CD4-positive, alpha-beta memory T cell (primary cell): ENCODE measurements at regions not wholly inside any gene's neighbourhood (a gene's known extent, or its start where the extent isn't known, plus 50 kb on each side); places are given as distances from the start of the nearest gene placed in this dataset.

Experiments used
- CTCF ChIA-PET: fragments of 350-600 bp; sonication (Branson Sonifier 250); formaldehyde crosslinking; loops from one replicate; lab custom pipeline; 2021; ENCODE audit warnings: inconsistent platforms; ENCODE audit not compliant: partially characterized antibody; lab: Charles Lee
- POLR2A ChIA-PET: fragments of 350-600 bp; sonication (Branson Sonifier 250); formaldehyde crosslinking; loops from one replicate; lab custom pipeline; 2021; ENCODE audit not compliant: partially characterized antibody; lab: Charles Lee
- DNase-seq, 5 donors: peaks; one replicate each; pipeline versions ENCODE4 v3.0.0 to v3.0.0-alpha.2; 2020 to 2022; ENCODE audit warnings: mixed read lengths in 1 of 5
- H3K27ac ChIP-seq: one replicate; pipeline ENCODE4 v1.7.0; 2013; ENCODE audit warnings: low read depth, low read length
- H3K27me3 ChIP-seq: 2 replicates; pipeline ENCODE4 v1.7.0; 2013; ENCODE audit warnings: mild to moderate bottlenecking, low read length, moderate library complexity; ENCODE audit not compliant: insufficient read depth
- H3K36me3 ChIP-seq: 2 replicates; pipeline ENCODE4 v1.7.0; 2013; ENCODE audit warnings: mild to moderate bottlenecking, low read length, moderate library complexity; ENCODE audit not compliant: insufficient read depth
- H3K4me1 ChIP-seq: 2 replicates; pipeline ENCODE4 v1.7.0; 2013; ENCODE audit warnings: mild to moderate bottlenecking, low read length, moderate library complexity; ENCODE audit not compliant: insufficient read depth
- H3K4me3 ChIP-seq, 2 donors: one replicate each; pipeline ENCODE4 v1.7.0; 2013; ENCODE audit warnings: low read length in 2 of 2, mild to moderate bottlenecking in 1 of 2
- H3K9me3 ChIP-seq, 2 donors: one replicate each; pipeline ENCODE4 v1.7.0; 2013; ENCODE audit warnings: low read length in 2 of 2, control low read depth in 1 of 2; ENCODE audit not compliant: control insufficient read depth in 1 of 2
- H3K27ac Mint-ChIP-seq, 7 donors: one replicate each; pipeline ENCODE4 v1.8.0; 2020 to 2021; ENCODE audit warnings: mixed read lengths in 7 of 7, mild to moderate bottlenecking in 6 of 7, inconsistent platforms in 3 of 7, moderate library complexity in 3 of 7
- H3K27me3 Mint-ChIP-seq, 2 donors: one replicate each; pipeline ENCODE4 v1.8.0; 2020 to 2021; ENCODE audit warnings: mixed read lengths in 2 of 2
- H3K36me3 Mint-ChIP-seq, 2 donors: one replicate each; pipeline ENCODE4 v1.8.0; 2020 to 2021; ENCODE audit warnings: mixed read lengths in 2 of 2, inconsistent platforms in 1 of 2, mild to moderate bottlenecking in 1 of 2
- H3K4me1 Mint-ChIP-seq, 4 donors: one replicate each; pipeline ENCODE4 v1.8.0; 2020 to 2021; ENCODE audit warnings: mixed read lengths in 4 of 4, mild to moderate bottlenecking in 1 of 4
- H3K4me3 Mint-ChIP-seq, 8 donors: one replicate each; pipeline ENCODE4 v1.8.0; 2020 to 2021; ENCODE audit warnings: mixed read lengths in 8 of 8, mild to moderate bottlenecking in 7 of 8, moderate library complexity in 6 of 8, inconsistent platforms in 3 of 8
- H3K9me3 Mint-ChIP-seq, 8 donors: one replicate each; pipeline ENCODE4 v1.8.0; 2020 to 2021; ENCODE audit warnings: mixed read lengths in 8 of 8, mild to moderate bottlenecking in 5 of 8, inconsistent platforms in 3 of 8, moderate library complexity in 1 of 8
- intact Hi-C: fragments of 100-400 bp; cut with micrococcal nuclease; formaldehyde crosslinking; loops from one replicate; pipeline ENCODE4 v1.15.1; 2023

DNA sequence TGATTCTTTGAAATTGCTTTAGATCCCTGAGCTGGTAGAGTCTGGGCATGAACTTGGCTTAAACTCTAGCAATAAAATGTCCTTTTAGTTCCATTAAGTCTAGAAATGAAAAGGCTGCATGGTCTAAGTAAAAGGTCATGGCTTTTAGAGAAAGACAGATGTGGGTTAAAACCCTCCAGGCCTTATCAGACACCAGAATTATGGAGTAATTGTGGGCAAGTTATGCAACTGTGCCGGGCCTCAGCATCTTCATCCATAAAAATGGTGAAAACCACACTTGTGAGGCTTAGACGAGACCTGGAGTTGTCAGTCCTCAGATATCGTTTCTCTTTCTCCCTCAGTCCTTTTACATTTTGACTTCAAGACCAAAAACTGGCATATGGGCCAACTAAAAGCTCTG is 597.9 kb upstream of the KIRREL3 start:
- ChIA-PET POLR2A (no interaction called here), CTCF (no interaction called here)
- intact Hi-C loops: no loop called here
- Histone ChIP-seq H3K4me3 (no peak overlapping the region), H3K27ac (no peak overlapping the region), H3K9me3 (no peaks in the 10 kb centered on the region), H3K36me3 (no peaks in the 10 kb centered on the region), H3K4me1 (no peaks in the 10 kb centered on the region), H3K27me3 (no peaks in the 10 kb centered on the region)
- Mint-ChIP-seq H3K4me1 (no peaks in the 10 kb centered on the region), H3K27ac (no peak overlapping the region), H3K4me3 (no peak overlapping the region), H3K27me3 (peaks cover 2% of the 10 kb centered on the region in 2 donors), H3K9me3 (peaks cover 0 to 2% (median 0%) of the 10 kb centered on the region in 8 donors), H3K36me3 (no peaks in the 10 kb centered on the region)
- DNase-seq: no peak

DNA sequence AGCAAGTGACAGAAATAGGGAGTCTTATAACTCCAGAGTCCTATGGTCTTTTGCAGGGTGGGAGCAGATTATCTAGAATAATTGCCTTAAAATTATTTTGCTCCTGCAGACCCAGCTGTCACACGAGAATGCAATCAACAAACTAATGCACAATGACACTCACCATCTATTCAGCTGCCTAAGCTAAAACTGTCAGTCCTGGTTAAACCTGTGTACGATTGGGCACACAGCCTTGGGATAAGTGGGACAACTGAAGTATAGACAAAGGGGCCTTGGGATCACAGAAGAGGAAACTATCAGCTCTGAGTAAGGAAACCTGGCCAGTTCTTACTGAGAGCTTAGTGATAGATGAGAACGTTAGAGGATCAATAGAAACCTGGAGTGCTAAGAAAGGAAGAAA is 595.9 kb upstream of the KIRREL3 start:
- Mint-ChIP-seq H3K4me3 (no peak overlapping the region), H3K27me3 (peaks cover 2% of the 10 kb centered on the region in 2 donors), H3K36me3 (no peaks in the 10 kb centered on the region), H3K27ac (no peak overlapping the region), H3K9me3 (peaks cover 0 to 2% (median 0%) of the 10 kb centered on the region in 8 donors), H3K4me1 (no peaks in the 10 kb centered on the region)
- POLR2A ChIA-PET: no interaction called here
- H3K36me3 ChIP-seq: no peaks in the 10 kb centered on the region
- DNase-seq: no peak
- H3K9me3 ChIP-seq: no peaks in the 10 kb centered on the region
- no peaks in the 10 kb centered on the region for H3K27me3 ChIP-seq
- intact Hi-C loops: no loop called here
- H3K27ac ChIP-seq: no peak overlapping the region
- CTCF ChIA-PET: no interaction called here
- H3K4me1 ChIP-seq: no peaks in the 10 kb centered on the region
- no peak overlapping the region for H3K4me3 ChIP-seq

DNA sequence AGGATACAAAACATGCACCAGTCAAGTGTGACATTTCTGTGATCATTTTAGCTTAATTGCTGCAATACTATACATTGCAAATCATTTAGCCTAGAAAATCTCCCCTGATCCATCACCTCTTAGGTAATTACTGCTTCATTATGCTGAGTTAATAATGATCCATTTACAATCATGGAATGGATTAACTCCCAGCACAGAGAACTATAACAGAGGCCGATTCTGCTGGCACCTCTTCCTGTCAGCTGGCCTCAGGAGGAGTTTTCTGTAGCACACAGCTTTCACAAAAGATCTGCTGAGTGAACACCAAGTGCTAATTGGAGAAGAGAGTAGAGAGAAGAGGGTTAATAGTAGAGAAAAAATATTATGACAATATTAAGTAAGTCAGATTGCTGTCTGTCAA is 591.8 kb upstream of the KIRREL3 start:
- H3K27ac Mint-ChIP-seq: no peak overlapping the region
- Histone ChIP-seq H3K27ac (no peak overlapping the region), H3K4me1 (no peaks in the 10 kb centered on the region), H3K36me3 (no peaks in the 10 kb centered on the region), H3K9me3 (no peaks in the 10 kb centered on the region), H3K27me3 (no peaks in the 10 kb centered on the region), H3K4me3 (no peak overlapping the region)
- no peaks in the 10 kb centered on the region for H3K36me3 Mint-ChIP-seq
- DNase-seq: no peak
- H3K4me1 Mint-ChIP-seq: no peaks in the 10 kb centered on the region
- POLR2A ChIA-PET: no interaction called here
- intact Hi-C loops: no loop called here
- H3K9me3 Mint-ChIP-seq: peaks cover 0 to 3% (median 0%) of the 10 kb centered on the region in 8 donors
- CTCF ChIA-PET: no interaction called here
- H3K4me3 Mint-ChIP-seq: no peak overlapping the region
- H3K27me3 Mint-ChIP-seq: no peaks in the 10 kb centered on the region

DNA sequence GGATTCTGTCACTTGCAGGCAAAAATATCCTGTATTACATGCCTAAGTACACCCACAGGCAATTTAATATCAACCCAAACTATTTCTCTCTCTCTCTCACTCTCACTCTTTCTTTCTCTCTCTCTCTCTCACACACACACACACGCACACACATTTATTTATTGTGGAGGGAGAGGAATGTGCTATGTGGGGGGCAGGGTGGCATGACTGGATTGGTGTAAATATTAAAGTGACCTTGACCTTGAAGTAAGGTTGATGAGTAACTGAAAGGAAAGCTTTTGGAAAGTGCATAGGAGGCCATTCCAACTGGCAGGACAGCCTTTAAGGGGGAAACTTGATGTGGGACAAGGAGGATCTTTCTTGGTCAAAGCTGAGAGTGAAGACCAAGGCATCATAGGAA is 589.7 kb upstream of the KIRREL3 start:
- CTCF ChIA-PET: no interaction called here
- peaks cover 0 to 3% (median 0%) of the 10 kb centered on the region in 8 donors for H3K9me3 Mint-ChIP-seq
- no peaks in the 10 kb centered on the region for H3K9me3 ChIP-seq
- no peak overlapping the region for H3K4me3 ChIP-seq
- no peaks in the 10 kb centered on the region for H3K4me1 ChIP-seq
- DNase-seq: no peak
- POLR2A ChIA-PET: no interaction called here
- H3K36me3 ChIP-seq: no peaks in the 10 kb centered on the region
- no peak overlapping the region for H3K4me3 Mint-ChIP-seq
- H3K36me3 Mint-ChIP-seq: no peaks in the 10 kb centered on the region
- no peaks in the 10 kb centered on the region for H3K4me1 Mint-ChIP-seq
- H3K27ac Mint-ChIP-seq: no peak overlapping the region
- H3K27me3 Mint-ChIP-seq: no peaks in the 10 kb centered on the region
- no peaks in the 10 kb centered on the region for H3K27me3 ChIP-seq
- intact Hi-C loops: no loop called here
- no peak overlapping the region for H3K27ac ChIP-seq

DNA sequence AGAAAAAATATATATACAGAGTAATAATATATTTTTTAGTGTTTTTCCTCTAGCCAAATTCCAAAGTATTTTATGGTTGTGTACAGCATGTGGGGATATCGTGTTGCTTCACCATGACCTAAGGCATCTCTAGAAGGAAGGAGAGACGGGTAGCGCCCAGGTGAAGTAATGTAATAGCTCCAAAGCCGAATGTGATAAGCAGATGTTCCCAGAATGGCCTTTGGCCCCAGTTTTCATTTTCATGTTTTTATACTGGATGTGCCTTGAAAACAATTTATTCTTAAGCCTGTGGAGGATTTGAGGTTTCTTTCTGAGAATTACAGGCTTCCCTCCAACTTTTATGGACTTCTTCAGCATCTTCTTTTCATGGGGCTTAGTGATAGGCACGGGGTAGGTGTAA is 587.9 kb upstream of the KIRREL3 start:
- no peaks in the 10 kb centered on the region for H3K36me3 Mint-ChIP-seq
- Histone ChIP-seq H3K9me3 (no peaks in the 10 kb centered on the region), H3K4me1 (no peaks in the 10 kb centered on the region), H3K27me3 (no peaks in the 10 kb centered on the region), H3K36me3 (no peaks in the 10 kb centered on the region), H3K27ac (no peak overlapping the region), H3K4me3 (no peak overlapping the region)
- H3K9me3 Mint-ChIP-seq: peaks cover 0 to 3% (median 0%) of the 10 kb centered on the region in 8 donors
- no peak overlapping the region for H3K27ac Mint-ChIP-seq
- POLR2A ChIA-PET: no interaction called here
- CTCF ChIA-PET: no interaction called here
- no peak overlapping the region for H3K4me3 Mint-ChIP-seq
- H3K4me1 Mint-ChIP-seq: no peaks in the 10 kb centered on the region
- DNase-seq: no peak
- H3K27me3 Mint-ChIP-seq: no peaks in the 10 kb centered on the region
- intact Hi-C loops: no loop called here

DNA sequence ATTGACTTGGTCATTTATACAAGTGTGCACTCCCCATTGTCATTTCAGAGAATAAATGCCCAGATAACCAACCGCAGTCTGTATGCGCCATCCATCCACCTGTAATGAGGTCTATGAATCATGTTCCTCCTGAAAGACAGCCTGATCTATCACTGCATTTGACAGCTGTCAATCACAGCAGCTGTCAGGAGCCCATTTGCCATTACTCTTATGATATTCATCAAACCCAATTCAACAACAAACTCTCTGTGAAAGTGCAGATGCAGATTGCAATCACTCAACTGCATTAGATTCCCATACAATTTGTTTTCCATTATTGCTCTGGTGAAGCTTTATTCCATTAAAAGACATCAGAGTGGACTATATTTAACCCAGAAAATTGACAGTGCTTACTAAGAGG is 586.9 kb upstream of the KIRREL3 start:
- no peak for DNase-seq
- H3K4me3 ChIP-seq: no peak overlapping the region
- H3K36me3 Mint-ChIP-seq: no peaks in the 10 kb centered on the region
- H3K9me3 Mint-ChIP-seq: peaks cover 0 to 7% (median 0%) of the 10 kb centered on the region in 8 donors
- H3K9me3 ChIP-seq: no peaks in the 10 kb centered on the region
- H3K27me3 Mint-ChIP-seq: no peaks in the 10 kb centered on the region
- no peaks in the 10 kb centered on the region for H3K36me3 ChIP-seq
- no peak overlapping the region for H3K4me3 Mint-ChIP-seq
- POLR2A ChIA-PET: no interaction called here
- H3K4me1 ChIP-seq: no peaks in the 10 kb centered on the region
- intact Hi-C loops: no loop called here
- no peaks in the 10 kb centered on the region for H3K4me1 Mint-ChIP-seq
- CTCF ChIA-PET: no interaction called here
- H3K27ac Mint-ChIP-seq: no peak overlapping the region
- H3K27me3 ChIP-seq: no peaks in the 10 kb centered on the region
- H3K27ac ChIP-seq: no peak overlapping the region

DNA sequence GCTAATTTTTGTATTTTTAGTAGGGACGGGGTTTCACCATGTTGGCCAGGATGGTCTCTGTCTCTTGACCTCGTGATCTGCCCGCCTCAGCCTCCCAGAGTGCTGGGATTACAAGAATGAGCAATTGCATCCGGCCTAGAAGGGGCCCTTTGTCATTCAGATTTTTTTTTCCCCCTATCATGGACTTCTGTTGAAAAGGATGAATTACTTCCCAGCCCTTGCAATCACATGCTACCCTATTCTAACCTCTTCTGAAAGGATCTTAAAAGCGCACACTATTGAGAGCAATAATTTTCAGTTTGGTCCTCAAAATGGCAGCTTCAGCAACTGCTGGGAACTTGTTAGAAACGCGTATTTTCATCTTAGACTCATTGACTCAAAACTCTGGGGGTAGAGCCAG is 575.6 kb upstream of the KIRREL3 start:
- intact Hi-C loops: no loop called here
- no peak overlapping the region for H3K27ac ChIP-seq
- Mint-ChIP-seq H3K9me3 (peaks cover 0 to 8% (median 0%) of the 10 kb centered on the region in 8 donors), H3K27ac (no peak overlapping the region), H3K4me3 (no peak overlapping the region), H3K4me1 (no peaks in the 10 kb centered on the region), H3K27me3 (no peaks in the 10 kb centered on the region), H3K36me3 (no peaks in the 10 kb centered on the region)
- H3K36me3 ChIP-seq: no peaks in the 10 kb centered on the region
- no peaks in the 10 kb centered on the region for H3K9me3 ChIP-seq
- no peak for DNase-seq
- H3K4me1 ChIP-seq: no peaks in the 10 kb centered on the region
- H3K4me3 ChIP-seq: no peak overlapping the region
- ChIA-PET CTCF (no interaction called here), POLR2A (no interaction called here)
- H3K27me3 ChIP-seq: no peaks in the 10 kb centered on the region

DNA sequence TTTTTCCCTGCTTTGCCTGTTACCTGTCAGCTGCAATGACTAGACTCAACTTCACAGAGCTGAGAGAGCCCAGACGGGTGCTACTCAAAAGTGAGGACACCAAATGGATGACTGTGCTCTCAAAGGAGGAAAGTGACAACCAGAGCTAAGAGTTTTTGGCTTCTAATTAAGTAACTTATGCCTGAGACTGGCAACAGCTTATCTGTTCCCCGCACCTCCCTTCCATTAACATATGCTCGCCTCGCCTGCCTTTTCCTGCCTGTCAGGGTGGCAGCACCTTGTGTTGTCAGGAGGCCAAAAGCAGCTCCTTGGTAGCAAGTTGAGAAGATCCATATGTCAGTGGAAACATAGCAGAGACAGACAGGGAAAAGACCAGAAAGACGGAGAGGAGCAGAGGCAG is 573.9 kb upstream of the KIRREL3 start:
- Histone ChIP-seq H3K9me3 (no peaks in the 10 kb centered on the region), H3K27ac (no peak overlapping the region), H3K27me3 (no peaks in the 10 kb centered on the region), H3K4me3 (no peak overlapping the region), H3K36me3 (no peaks in the 10 kb centered on the region), H3K4me1 (no peaks in the 10 kb centered on the region)
- ChIA-PET CTCF (no interaction called here), POLR2A (no interaction called here)
- no peak overlapping the region for H3K4me3 Mint-ChIP-seq
- no peaks in the 10 kb centered on the region for H3K36me3 Mint-ChIP-seq
- DNase-seq: no peak
- H3K27me3 Mint-ChIP-seq: no peaks in the 10 kb centered on the region
- no peak overlapping the region for H3K27ac Mint-ChIP-seq
- intact Hi-C loops: no loop called here
- no peaks in the 10 kb centered on the region for H3K4me1 Mint-ChIP-seq
- peaks cover 0 to 8% (median 1%) of the 10 kb centered on the region in 8 donors for H3K9me3 Mint-ChIP-seq
